H54 (cell line): ENCODE measurements at regions not wholly inside any gene's neighbourhood (a gene's known extent, or its start where the extent isn't known, plus 50 kb on each side); places are given as distances from the start of the nearest gene placed in this dataset.
"Not testable (repeated sequence)": the region's sequence is repeated elsewhere in the genome, so short reads cannot be mapped to it uniquely, and the experiment has no call there.

Experiments used
- DNase-seq: peaks from one replicate; pipeline ENCODE4 v3.0.0; 2011; ENCODE audit warnings: low spot score, mixed read lengths; ENCODE audit not compliant: insufficient read length
- FAIRE-seq: peaks from 3 replicates; lab custom pipeline; 2011; peaks lifted over from hg19 to GRCh38; lab: Jason Lieb, UNC

GRCh38 chr1:143848859-143849258 is 122.9 kb downstream of the FAM72C start:
- DNase-seq, FAIRE-seq: not testable (repeated sequence)

- not testable (repeated sequence) for DNase-seq, FAIRE-seq
Observed at GRCh38 chr1:143845193-143845592, 126.6 kb downstream of the FAM72C start.

- DNase-seq, FAIRE-seq: not testable (repeated sequence)
Observed at GRCh38 chr1:143842058-143842457, 129.7 kb downstream of the FAM72C start.

- DNase-seq, FAIRE-seq: not testable (repeated sequence)
Observed at GRCh38 chr1:143839182-143839581, 132.6 kb downstream of the FAM72C start.

- not testable (repeated sequence) for FAIRE-seq, DNase-seq
Observed at GRCh38 chr1:143838598-143838929, 133.2 kb downstream of the FAM72C start.

- not testable (repeated sequence) for FAIRE-seq, DNase-seq
Observed at GRCh38 chr1:143837924-143838597, 133.7 kb downstream of the FAM72C start.

GRCh38 chr1:143833376-143833775 is 138.4 kb downstream of the FAM72C start:
- not testable (repeated sequence) for FAIRE-seq, DNase-seq

GRCh38 chr1:143832379-143832716 is 139.4 kb downstream of the FAM72C start:
- not testable (repeated sequence) for DNase-seq, FAIRE-seq

- not testable (repeated sequence) for FAIRE-seq, DNase-seq
Observed at GRCh38 chr1:143831479-143832378, 140.1 kb downstream of the FAM72C start.

- FAIRE-seq, DNase-seq: not testable (repeated sequence)
Observed at GRCh38 chr1:143826162-143826561, 145.6 kb downstream of the FAM72C start.

- not testable (repeated sequence) for FAIRE-seq, DNase-seq
Observed at GRCh38 chr1:143824266-143824665, 147.5 kb downstream of the FAM72C start.

GRCh38 chr1:143820058-143820457 is 151.7 kb downstream of the FAM72C start:
- not testable (repeated sequence) for FAIRE-seq, DNase-seq

GRCh38 chr1:143816369-143816768 is 155.4 kb downstream of the FAM72C start:
- not testable (repeated sequence) for FAIRE-seq, DNase-seq

GRCh38 chr1:143805374-143805773 is 166.4 kb downstream of the FAM72C start:
- not testable (repeated sequence) for DNase-seq, FAIRE-seq

- not testable (repeated sequence) for FAIRE-seq, DNase-seq
Observed at GRCh38 chr1:143804707-143805356, 167.0 kb downstream of the FAM72C start.

- FAIRE-seq, DNase-seq: not testable (repeated sequence)
Observed at GRCh38 chr1:143803927-143804411, 167.8 kb downstream of the FAM72C start.

GRCh38 chr1:143803095-143803494 is 168.7 kb downstream of the FAM72C start:
- FAIRE-seq, DNase-seq: not testable (repeated sequence)

- not testable (repeated sequence) for DNase-seq
- peak; percentile 62 for FAIRE-seq
Observed at GRCh38 chr1:143799568-143800187, 172.1 kb downstream of the FAM72C start.

GRCh38 chr1:143796369-143796768 is 175.4 kb downstream of the FAM72C start:
- FAIRE-seq, DNase-seq: not testable (repeated sequence)
